GM12878 (cell line): ENCODE measurements at regions not wholly inside any gene's neighbourhood (a gene's known extent, or its start where the extent isn't known, plus 50 kb on each side); places are given as distances from the start of the nearest gene placed in this dataset.

ENCODE experiments used
- ATAC-seq: fragments of 200-7000 bp; cut with Tn5 transposase; 3 replicates; pipeline ENCODE4 v1.9.1; 2020; ENCODE audit warnings: mild to moderate bottlenecking, moderate library complexity
- BruUV-seq: library from RNA; stranded (reverse); fragments of 400-500 nt; replicated peaks from 2 replicates; lab custom pipeline; 2021; lab: Mats Ljungman, UMichigan
- CTCF ChIA-PET: fragments of 300-600 bp; sonication (Branson Sonifier 250); formaldehyde crosslinking; extraction: SDS; loops from one replicate; lab custom pipeline; 2021; ENCODE audit warnings: inconsistent platforms; lab: Yijun Ruan, JAX
- POLR2A ChIA-PET: fragments of 350-600 bp; formaldehyde crosslinking; extraction: SDS; loops from one replicate; lab custom pipeline; 2021; ENCODE audit warnings: inconsistent platforms; lab: Charles Lee
- RAD21 ChIA-PET: fragments of 300-600 bp; sonication (Branson Sonifier 250); formaldehyde crosslinking; loops from one replicate; lab custom pipeline; 2023; ENCODE audit warnings: antibody characterized with exemption; ENCODE audit not compliant: unreplicated experiment; lab: Charles Lee
- SMC1A ChIA-PET: fragments of 300-600 bp; sonication (Branson Sonifier 250); formaldehyde crosslinking; loops from one replicate; lab custom pipeline; 2023; ENCODE audit not compliant: unreplicated experiment, uncharacterized antibody; lab: Charles Lee
- DNase-seq: peaks from one replicate; pipeline ENCODE4 v3.0.0-alpha.2; 2011; ENCODE audit warnings: low read depth, low spot score
- FAIRE-seq: peaks from 3 replicates; lab custom pipeline; 2011; peaks lifted over from hg19 to GRCh38; lab: Jason Lieb, UNC
- H2AFZ ChIP-seq: 2 replicates; pipeline ENCODE4 v1.6.0; 2011; ENCODE audit warnings: low read depth, low read length, control low read depth; ENCODE audit not compliant: control insufficient read depth
- H3K27ac ChIP-seq: 2 replicates; pipeline ENCODE4 v1.5.1; 2011; ENCODE audit warnings: control low read depth; ENCODE audit not compliant: control insufficient read depth, insufficient read depth
- H3K27me3 ChIP-seq, 2 experiments: replicated peaks in 1 of 2; 2 replicates each; pipeline versions ENCODE4 v1.6.0 to v1.6.1; 2011; ENCODE audit warnings: low read length in 1 of 2; ENCODE audit not compliant: control insufficient read depth in 2 of 2, insufficient read depth in 2 of 2
- H3K36me3 ChIP-seq, 2 experiments: 2 replicates each; pipeline ENCODE4 v1.5.1; 2011; ENCODE audit warnings: low read length in 1 of 2; ENCODE audit not compliant: control insufficient read depth in 2 of 2, insufficient read depth in 2 of 2
- H3K4me1 ChIP-seq: 2 replicates; pipeline ENCODE4 v1.6.1; 2011; ENCODE audit warnings: mild to moderate bottlenecking, low read length, moderate library complexity, mixed read lengths; ENCODE audit not compliant: control insufficient read depth, insufficient read depth
- H3K4me2 ChIP-seq: 2 replicates; pipeline ENCODE4 v1.6.0; 2011; ENCODE audit warnings: control low read depth; ENCODE audit not compliant: control insufficient read depth, insufficient read depth
- H3K4me3 ChIP-seq: fragments of 200-600 bp; sonication (generic); 2 replicates; pipeline ENCODE4 v1.5.1; 2016
- H3K79me2 ChIP-seq: 2 replicates; pipeline ENCODE4 v1.6.0; 2011; ENCODE audit warnings: low read length; ENCODE audit not compliant: control insufficient read depth, insufficient read depth
- H3K9ac ChIP-seq: 2 replicates; pipeline ENCODE4 v1.8.0; 2011; ENCODE audit warnings: low read length, control low read depth, mixed read lengths; ENCODE audit not compliant: control insufficient read depth, insufficient read depth
- H3K9me3 ChIP-seq: replicated peaks from 3 replicates; pipeline ENCODE4 v1.5.1; 2011; ENCODE audit warnings: mild to moderate bottlenecking, low read length; ENCODE audit not compliant: control insufficient read depth, insufficient read depth
- H4K20me1 ChIP-seq: 2 replicates; pipeline ENCODE4 v1.6.0; 2011; ENCODE audit not compliant: control insufficient read depth, insufficient read depth
- EZH2 ChIP-seq: IDR thresholded peaks from 2 replicates; pipeline ENCODE4 v1.6.1; 2012; ENCODE audit warnings: low read depth, mild to moderate bottlenecking, control low read depth, inconsistent platforms, low read length, borderline replicate concordance; ENCODE audit not compliant: control insufficient read depth
- HDGF ChIP-seq: fragments of 450-650 bp; IDR thresholded peaks from 2 replicates; pipeline ENCODE4 v1.6.1; 2016; ENCODE audit warnings: antibody characterized with exemption
- KAT2A ChIP-seq: conservative IDR thresholded peaks from 2 replicates; pipeline ENCODE4 v1.6.1; 2011; ENCODE audit warnings: low read depth, low read length; ENCODE audit not compliant: control insufficient read depth
- MYC ChIP-seq: IDR thresholded peaks from 2 replicates; pipeline ENCODE4 v1.6.1; 2011; ENCODE audit warnings: mild to moderate bottlenecking, low read length, moderate library complexity, inconsistent platforms; ENCODE audit not compliant: insufficient read depth, insufficient replicate concordance, insufficient read length, severe bottlenecking
- PKNOX1 ChIP-seq: fragments of 450-650 bp; IDR thresholded peaks from 2 replicates; pipeline ENCODE4 v1.6.1; 2016; ENCODE audit warnings: mild to moderate bottlenecking
- SUPT20H ChIP-seq: IDR thresholded peaks from 2 replicates; pipeline ENCODE4 v1.6.1; 2011; ENCODE audit warnings: low read depth, mild to moderate bottlenecking, low read length, moderate library complexity, borderline replicate concordance; ENCODE audit not compliant: control insufficient read depth
- TARDBP ChIP-seq: IDR thresholded peaks from 2 replicates; pipeline ENCODE4 v1.6.1; 2016; ENCODE audit warnings: borderline replicate concordance
- TCF12 ChIP-seq: IDR thresholded peaks from 2 replicates; pipeline ENCODE4 v1.6.1; 2011; ENCODE audit warnings: low read depth, mild to moderate bottlenecking, low read length
- ZNF592 ChIP-seq: fragments of 450-650 bp; IDR thresholded peaks from 2 replicates; pipeline ENCODE4 v1.6.1; 2017; ENCODE audit warnings: mild to moderate bottlenecking, moderate library complexity
- WGBS: methylation state at CpG from one replicate; pipeline ENCODE4 v1.1.6; 2016; ENCODE audit warnings: low lambda C conversion rate; ENCODE audit not compliant: insufficient replicate concordance, insufficient coverage; ENCODE audit errors: missing lambda C conversion rate; 5-methylcytosine and 5-hydroxymethylcytosine counted together
- in situ Hi-C: fragments of 300-500 bp; cut with MboI; formaldehyde crosslinking; loops from 9 replicates; pipeline ENCODE4 v1.14.3; 2018; ENCODE audit warnings: mixed read lengths
- intact Hi-C: fragments of 100-400 bp; cut with micrococcal nuclease; formaldehyde crosslinking; loops from one replicate; pipeline ENCODE4 v1.14.2; 2022; ENCODE audit not compliant: unreplicated experiment
- TF ChIP-seq, protein P1 (sequence below): fragments of 450-650 bp; IDR thresholded peaks from 2 replicates; pipeline ENCODE4 v1.6.1; 2017; ENCODE audit warnings: borderline replicate concordance
- TF ChIP-seq, protein P2 (sequence below): fragments of 450-650 bp; IDR thresholded peaks from 2 replicates; pipeline ENCODE4 v1.6.1; 2017; ENCODE audit warnings: mild to moderate bottlenecking, moderate library complexity

DNA sequence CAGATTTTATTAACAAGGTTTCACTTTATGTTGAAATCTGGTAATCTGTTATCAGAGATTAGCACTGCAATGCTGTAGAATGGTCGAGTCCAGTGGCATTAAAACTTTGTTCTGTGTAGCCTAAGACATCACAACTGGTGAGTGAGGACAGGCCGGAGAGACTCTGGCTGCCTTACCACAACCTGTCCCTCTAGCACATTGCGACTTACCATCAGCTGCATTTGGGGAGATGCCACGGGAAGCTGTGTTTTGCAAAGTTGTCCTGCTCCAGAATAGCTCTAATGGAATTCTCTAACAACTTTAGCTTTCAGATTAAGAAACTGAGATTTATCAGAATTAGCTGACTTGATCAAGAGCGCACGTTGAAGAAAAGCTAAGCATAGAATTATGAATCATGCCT, 493.3 kb downstream of the MAFB start:
- ChIA-PET POLR2A (no interaction called here), RAD21 (no interaction called here), CTCF (interaction anchor here (1.0 kb wide), 1 partner anchor 36 kb away, joined by 3 read pairs; no protein-coding TSS in a partner anchor), SMC1A (no interaction called here)
- Histone ChIP-seq H4K20me1 (no peaks in the 10 kb centered on the region), H3K36me3 (no peaks in the 10 kb centered on the region), H3K4me3 (no peak overlapping the region), H3K4me2 (no peak overlapping the region), H3K27ac (no peak overlapping the region), H3K9me3 (no peaks in the 10 kb centered on the region), H3K27me3 (no peaks in the 10 kb centered on the region), H3K79me2 (no peaks in the 10 kb centered on the region), H2AFZ (no peak overlapping the region), H3K9ac (no peak overlapping the region), H3K4me1 (no peaks in the 10 kb centered on the region)
- intact Hi-C loops, result no loop called here
- in situ Hi-C loops, result no loop called here
- WGBS, result 37% methylated on average over 6 of the region's 6 CpGs
- BruUV-seq, result no TSS peak
- DNase-seq (no peak), FAIRE-seq (no peak), ATAC-seq (no peak)
- TF ChIP-seq ZNF592 (no peak), EZH2 (no peak), TCF12 (no peak), KAT2A (no peak), PKNOX1 (no peak), MYC (no peak), HDGF (no peak), TARDBP (no peak), SUPT20H (no peak)
- TF ChIP-seq, protein P1, sequence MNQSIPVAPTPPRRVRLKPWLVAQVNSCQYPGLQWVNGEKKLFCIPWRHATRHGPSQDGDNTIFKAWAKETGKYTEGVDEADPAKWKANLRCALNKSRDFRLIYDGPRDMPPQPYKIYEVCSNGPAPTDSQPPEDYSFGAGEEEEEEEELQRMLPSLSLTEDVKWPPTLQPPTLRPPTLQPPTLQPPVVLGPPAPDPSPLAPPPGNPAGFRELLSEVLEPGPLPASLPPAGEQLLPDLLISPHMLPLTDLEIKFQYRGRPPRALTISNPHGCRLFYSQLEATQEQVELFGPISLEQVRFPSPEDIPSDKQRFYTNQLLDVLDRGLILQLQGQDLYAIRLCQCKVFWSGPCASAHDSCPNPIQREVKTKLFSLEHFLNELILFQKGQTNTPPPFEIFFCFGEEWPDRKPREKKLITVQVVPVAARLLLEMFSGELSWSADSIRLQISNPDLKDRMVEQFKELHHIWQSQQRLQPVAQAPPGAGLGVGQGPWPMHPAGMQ, result no peak
- TF ChIP-seq, protein P2, sequence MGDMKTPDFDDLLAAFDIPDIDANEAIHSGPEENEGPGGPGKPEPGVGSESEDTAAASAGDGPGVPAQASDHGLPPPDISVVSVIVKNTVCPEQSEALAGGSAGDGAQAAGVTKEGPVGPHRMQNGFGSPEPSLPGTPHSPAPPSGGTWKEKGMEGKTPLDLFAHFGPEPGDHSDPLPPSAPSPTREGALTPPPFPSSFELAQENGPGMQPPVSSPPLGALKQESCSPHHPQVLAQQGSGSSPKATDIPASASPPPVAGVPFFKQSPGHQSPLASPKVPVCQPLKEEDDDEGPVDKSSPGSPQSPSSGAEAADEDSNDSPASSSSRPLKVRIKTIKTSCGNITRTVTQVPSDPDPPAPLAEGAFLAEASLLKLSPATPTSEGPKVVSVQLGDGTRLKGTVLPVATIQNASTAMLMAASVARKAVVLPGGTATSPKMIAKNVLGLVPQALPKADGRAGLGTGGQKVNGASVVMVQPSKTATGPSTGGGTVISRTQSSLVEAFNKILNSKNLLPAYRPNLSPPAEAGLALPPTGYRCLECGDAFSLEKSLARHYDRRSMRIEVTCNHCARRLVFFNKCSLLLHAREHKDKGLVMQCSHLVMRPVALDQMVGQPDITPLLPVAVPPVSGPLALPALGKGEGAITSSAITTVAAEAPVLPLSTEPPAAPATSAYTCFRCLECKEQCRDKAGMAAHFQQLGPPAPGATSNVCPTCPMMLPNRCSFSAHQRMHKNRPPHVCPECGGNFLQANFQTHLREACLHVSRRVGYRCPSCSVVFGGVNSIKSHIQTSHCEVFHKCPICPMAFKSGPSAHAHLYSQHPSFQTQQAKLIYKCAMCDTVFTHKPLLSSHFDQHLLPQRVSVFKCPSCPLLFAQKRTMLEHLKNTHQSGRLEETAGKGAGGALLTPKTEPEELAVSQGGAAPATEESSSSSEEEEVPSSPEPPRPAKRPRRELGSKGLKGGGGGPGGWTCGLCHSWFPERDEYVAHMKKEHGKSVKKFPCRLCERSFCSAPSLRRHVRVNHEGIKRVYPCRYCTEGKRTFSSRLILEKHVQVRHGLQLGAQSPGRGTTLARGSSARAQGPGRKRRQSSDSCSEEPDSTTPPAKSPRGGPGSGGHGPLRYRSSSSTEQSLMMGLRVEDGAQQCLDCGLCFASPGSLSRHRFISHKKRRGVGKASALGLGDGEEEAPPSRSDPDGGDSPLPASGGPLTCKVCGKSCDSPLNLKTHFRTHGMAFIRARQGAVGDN, result no peak
